Endothelial cell of hepatic sinusoid (primary cell): ENCODE measurements at regions not wholly inside any gene's neighbourhood (a gene's known extent, or its start where the extent isn't known, plus 50 kb on each side); places are given as distances from the start of the nearest gene placed in this dataset.

Source experiments
- in situ Hi-C: cut with HindIII; loops from 2 replicates; pipeline ENCODE4 v1.10.0; 2017; ENCODE audit warnings: low sequenced_read_pairs

DNA sequence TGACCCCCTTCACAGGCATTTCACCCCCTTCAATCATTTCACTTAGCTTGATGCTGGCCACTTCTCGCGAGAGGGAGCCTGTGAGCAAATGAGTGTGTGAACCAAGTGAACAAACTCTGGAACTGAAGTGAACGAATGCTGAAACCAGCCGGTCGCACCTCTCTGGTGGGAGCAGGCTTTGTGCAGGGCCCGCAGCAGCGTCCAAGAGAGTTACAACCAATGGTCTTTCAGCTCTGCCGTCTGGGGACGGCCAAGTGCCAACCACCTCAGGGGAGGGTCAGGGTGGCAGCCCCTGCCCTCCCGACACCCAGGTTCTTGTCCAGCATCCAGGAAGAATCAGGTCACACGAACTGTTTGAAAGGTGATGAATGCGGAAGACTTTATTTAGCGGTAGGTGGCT, 764.0 kb downstream of the SUCLG1 start:
- in situ Hi-C loops: no loop called here

- in situ Hi-C loops: no loop called here
Observed at GRCh38 chr2:83689402-83689801, 769.7 kb downstream of the SUCLG1 start.

- in situ Hi-C loops: no loop called here
Observed at GRCh38 chr2:83686863-83687262, 772.2 kb downstream of the SUCLG1 start.

DNA sequence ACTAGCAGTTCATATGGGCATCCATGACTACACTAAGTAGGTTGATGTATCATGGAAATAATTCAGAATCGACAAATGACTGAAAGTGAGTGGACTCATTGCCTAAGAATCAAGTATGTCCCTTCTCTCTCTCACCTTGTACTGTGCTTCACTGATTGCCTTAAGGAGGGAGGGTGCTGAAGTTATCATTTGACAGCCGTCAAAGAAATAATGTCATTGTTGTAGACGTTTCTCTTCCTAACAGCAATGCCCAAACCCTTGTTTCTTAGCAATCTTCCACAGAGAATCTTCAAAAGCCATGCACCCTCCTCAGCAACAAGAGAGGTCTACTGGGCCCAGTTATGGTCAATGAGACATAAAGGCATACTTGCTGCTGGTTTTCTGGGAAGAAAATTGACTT, 785.0 kb downstream of the SUCLG1 start:
- in situ Hi-C loops: no loop called here

GRCh38 chr2:83665894-83666293, 793.2 kb downstream of the SUCLG1 start:
- in situ Hi-C loops: no loop called here

GRCh38 chr2:83665154-83665553, 793.9 kb downstream of the SUCLG1 start:
- in situ Hi-C loops: no loop called here

- in situ Hi-C loops: no loop called here
Observed at GRCh38 chr2:83661711-83662110, 797.4 kb downstream of the SUCLG1 start.

- in situ Hi-C loops: no loop called here
Observed at GRCh38 chr2:83654091-83654611, 804.9 kb downstream of the SUCLG1 start.

GRCh38 chr2:83650898-83651297, 808.2 kb downstream of the SUCLG1 start:
- in situ Hi-C loops: no loop called here

DNA sequence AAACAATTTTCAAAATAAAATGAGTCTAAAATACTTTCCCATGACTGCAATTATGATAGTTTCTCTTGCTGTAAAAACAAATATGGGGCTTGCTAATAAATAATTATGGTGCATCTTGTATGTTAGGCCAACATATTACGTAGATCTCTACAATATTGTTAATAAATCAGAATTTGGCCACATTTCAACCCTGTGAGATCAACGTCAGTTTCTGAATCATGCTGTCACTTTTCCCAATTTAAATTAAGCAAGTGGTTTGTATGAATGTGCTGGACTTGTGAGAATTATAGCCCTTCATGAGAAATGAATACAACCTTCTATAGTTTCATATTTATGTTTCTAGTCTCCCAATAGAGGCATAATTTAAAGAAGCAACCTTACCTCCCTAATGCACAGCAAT, 808.9 kb downstream of the SUCLG1 start:
- in situ Hi-C loops: no loop called here

- in situ Hi-C loops: no loop called here
Observed at GRCh38 chr2:83640506-83640905, 818.6 kb downstream of the SUCLG1 start.

- in situ Hi-C loops: no loop called here
Observed at GRCh38 chr2:83633423-83633822, 825.7 kb downstream of the SUCLG1 start.

- in situ Hi-C loops: no loop called here
Observed at GRCh38 chr2:83630351-83630750, 828.7 kb downstream of the SUCLG1 start.

DNA sequence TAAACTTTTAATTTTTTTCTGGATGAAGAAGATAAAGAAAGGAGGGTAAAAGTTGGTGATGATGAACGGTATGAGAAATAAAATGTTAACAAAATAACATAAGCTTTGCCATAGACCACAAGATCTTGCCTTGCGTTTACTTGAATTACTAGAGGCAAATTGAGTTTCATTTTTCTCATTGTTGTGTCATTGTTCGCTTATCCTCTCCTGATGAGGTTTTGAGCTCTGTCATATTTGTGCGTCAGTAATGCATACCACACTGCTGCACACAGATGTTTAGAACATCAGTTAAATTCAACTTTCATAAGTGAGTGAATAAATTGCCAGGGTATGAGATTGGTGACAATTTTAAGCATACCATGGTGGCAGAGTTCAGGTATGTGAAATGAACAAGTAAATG, 843.6 kb downstream of the SUCLG1 start:
- in situ Hi-C loops: no loop called here

GRCh38 chr2:83613178-83613577, 845.9 kb downstream of the SUCLG1 start:
- in situ Hi-C loops: no loop called here

DNA sequence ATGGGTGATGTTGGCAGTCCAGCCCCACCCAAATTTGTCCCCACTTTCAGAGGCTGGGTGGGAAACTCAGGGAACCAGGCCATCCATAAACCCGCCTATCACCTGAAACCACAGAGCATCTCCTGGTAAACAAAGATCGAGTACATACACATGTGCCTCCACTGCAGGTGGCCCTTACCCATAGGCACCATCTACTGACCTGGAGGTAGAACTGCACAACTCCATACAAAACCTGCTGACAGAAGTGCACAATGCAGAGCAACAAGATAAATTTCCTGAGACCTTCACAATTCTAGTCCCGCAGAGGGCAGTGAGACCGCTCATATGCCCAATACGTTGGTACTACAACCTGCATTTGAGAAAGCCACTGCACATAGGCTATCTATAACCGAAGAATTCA, 856.3 kb downstream of the SUCLG1 start:
- in situ Hi-C loops: no loop called here

- in situ Hi-C loops: no loop called here
Observed at GRCh38 chr2:83596592-83597282, 862.3 kb downstream of the SUCLG1 start.

- in situ Hi-C loops: no loop called here
Observed at GRCh38 chr2:83595926-83596325, 863.2 kb downstream of the SUCLG1 start.

GRCh38 chr2:83595121-83595690, 863.9 kb downstream of the SUCLG1 start:
- in situ Hi-C loops: no loop called here

DNA sequence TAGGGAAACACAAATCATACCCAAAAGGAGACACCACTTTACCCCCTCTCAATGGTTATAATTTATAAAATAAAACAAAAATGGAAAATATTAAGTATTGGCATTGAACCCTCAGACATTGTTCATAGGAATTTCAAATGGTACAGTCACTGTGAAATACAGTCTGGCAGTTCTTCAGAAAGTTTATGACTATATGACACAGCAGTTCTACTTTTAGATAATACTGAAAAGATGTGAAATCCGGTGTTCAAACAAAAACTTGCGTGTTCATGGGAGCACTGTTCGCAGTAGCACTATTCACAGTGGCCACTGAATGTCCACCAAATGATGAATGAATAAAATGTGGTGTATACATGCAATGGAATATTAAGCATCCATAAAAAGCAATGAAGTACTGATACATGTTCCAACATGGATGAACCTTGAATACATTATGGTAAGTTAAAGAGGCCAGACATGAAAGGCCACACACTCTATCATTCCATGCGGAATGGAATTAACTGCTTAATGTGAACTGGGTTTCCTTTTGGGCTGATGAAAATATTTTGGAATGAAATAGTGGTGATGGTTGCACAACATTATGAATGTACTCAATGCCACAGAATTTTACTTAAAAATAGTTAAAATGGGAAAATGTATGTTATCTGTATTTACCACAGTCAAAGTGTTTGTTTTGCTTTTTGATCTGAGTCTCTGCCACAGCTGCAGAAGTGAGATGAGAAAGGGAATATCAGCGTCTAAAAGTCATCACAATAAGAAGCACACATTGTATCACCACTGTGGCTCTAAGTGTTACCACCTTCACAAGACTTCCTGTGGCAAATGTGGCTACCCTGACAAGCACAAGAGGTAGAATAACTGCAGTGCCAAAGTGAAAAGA, 864.6 kb downstream of the SUCLG1 start:
- in situ Hi-C loops: no loop called here

- in situ Hi-C loops: no loop called here
Observed at GRCh38 chr2:83587309-83587708, 871.8 kb downstream of the SUCLG1 start.

DNA sequence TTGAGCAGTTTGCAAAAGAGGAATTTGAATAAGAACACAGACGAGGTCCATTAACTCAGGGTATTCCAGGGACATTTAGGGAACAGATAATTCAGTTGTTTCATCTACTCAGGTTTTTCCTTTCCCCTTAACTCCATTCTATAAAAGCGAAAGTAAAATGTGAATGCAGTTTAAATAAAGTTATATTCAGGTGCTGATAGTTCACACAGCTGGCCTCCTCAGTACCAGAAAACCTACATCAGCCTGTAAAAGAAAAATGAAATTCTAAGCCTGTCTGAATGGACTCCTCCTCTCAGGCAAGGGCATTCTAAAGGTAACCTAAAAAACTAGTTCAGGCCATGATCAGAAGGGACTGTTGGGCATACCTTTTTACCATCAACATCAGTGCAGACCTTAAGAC, 873.8 kb downstream of the SUCLG1 start:
- in situ Hi-C loops: no loop called here
